GM13976 (cell line): ENCODE measurements at regions not wholly inside any gene's neighbourhood (a gene's known extent, or its start where the extent isn't known, plus 50 kb on each side); places are given as distances from the start of the nearest gene placed in this dataset.

Experiments
- DNase-seq: peaks from one replicate; pipeline ENCODE4 v3.0.0; 2012; ENCODE audit warnings: low spot score
- CTCF ChIP-seq: IDR thresholded peaks from 2 replicates; pipeline ENCODE4 v1.5.1; 2012; ENCODE audit warnings: borderline replicate concordance, mild to moderate bottlenecking; ENCODE audit not compliant: insufficient read depth; ENCODE audit errors: extremely low read depth, missing control alignments, control extremely low read depth
- in situ Hi-C: fragments of 300-500 bp; cut with MboI; formaldehyde crosslinking; loops from one replicate; pipeline ENCODE4 v1.12.0; 2022; ENCODE audit warnings: low sequenced_read_pairs, mixed read lengths, inconsistent platforms; ENCODE audit not compliant: unreplicated experiment

GRCh38 chr11:42237701-42238235 is 778.3 kb upstream of the LRRC4C start:
- no peak for TF ChIP-seq CTCF

GRCh38 chr11:42239188-42239587 is 779.7 kb upstream of the LRRC4C start:
- no peak for TF ChIP-seq CTCF
- no peak for DNase-seq
- in situ Hi-C loops, result no loop called here

More at GRCh38 chr11:42237701-42238235, 778.3 kb upstream of the LRRC4C start:
- DNase-seq, result no peak
- in situ Hi-C loops, result no loop called here

- no peak for TF ChIP-seq CTCF
- in situ Hi-C loops, result no loop called here
- DNase-seq, result no peak
Measured at GRCh38 chr11:42243385-42243784, 783.9 kb upstream of the LRRC4C start.

GRCh38 chr11:42244376-42244775 is 784.9 kb upstream of the LRRC4C start:
- DNase-seq, result no peak
- in situ Hi-C loops, result no loop called here
- no peak for TF ChIP-seq CTCF

GRCh38 chr11:42249401-42249800 is 789.9 kb upstream of the LRRC4C start:
- TF ChIP-seq CTCF, result no peak
- in situ Hi-C loops, result no loop called here
- no peak for DNase-seq

GRCh38 chr11:42249956-42250355 is 790.5 kb upstream of the LRRC4C start:
- no peak for TF ChIP-seq CTCF
- no peak for DNase-seq
- in situ Hi-C loops, result no loop called here

- DNase-seq, result no peak
- in situ Hi-C loops, result no loop called here
- TF ChIP-seq CTCF, result no peak
Measured at GRCh38 chr11:42251984-42252383, 792.5 kb upstream of the LRRC4C start.
